NCI-H2196 (cell line): ENCODE measurements at regions not wholly inside any gene's neighbourhood (a gene's known extent, or its start where the extent isn't known, plus 50 kb on each side); places are given as distances from the start of the nearest gene placed in this dataset.
"Not testable (repeated sequence)": the region's sequence is repeated elsewhere in the genome, so short reads cannot be mapped to it uniquely, and the experiment has no call there.

Experiments
- DNase-seq: peaks from one replicate; lab custom pipeline; 2025; ENCODE audit not compliant: unreplicated experiment; lab: John Stamatoyannopoulos, UW

GRCh38 chr13:67990868-67991267 is 760.7 kb upstream of the PCDH9 start:
- DNase-seq = no peak

GRCh38 chr13:67986234-67986633 is 756.1 kb upstream of the PCDH9 start:
- no peak for DNase-seq

GRCh38 chr13:67977066-67977465 is 746.9 kb upstream of the PCDH9 start:
- DNase-seq = no peak

GRCh38 chr13:67971291-67971690 is 741.2 kb upstream of the PCDH9 start:
- no peak for DNase-seq

GRCh38 chr13:67967031-67967430 is 736.9 kb upstream of the PCDH9 start:
- no peak for DNase-seq

- DNase-seq = no peak
These were observed 735.9 kb upstream of the PCDH9 start for GRCh38 chr13:67966065-67966464.

GRCh38 chr13:67964986-67965385 is 734.9 kb upstream of the PCDH9 start:
- DNase-seq = no peak

GRCh38 chr13:67964091-67964490 is 734.0 kb upstream of the PCDH9 start:
- no peak for DNase-seq

- DNase-seq = no peak
These were observed 731.2 kb upstream of the PCDH9 start for GRCh38 chr13:67961331-67961730.

GRCh38 chr13:67951431-67951830 is 721.3 kb upstream of the PCDH9 start:
- no peak for DNase-seq

GRCh38 chr13:67950603-67951002 is 720.5 kb upstream of the PCDH9 start:
- no peak for DNase-seq

- no peak for DNase-seq
These were observed 716.0 kb upstream of the PCDH9 start for GRCh38 chr13:67946131-67946530.

- no peak for DNase-seq
These were observed 713.0 kb upstream of the PCDH9 start for GRCh38 chr13:67943116-67943515.

GRCh38 chr13:67935626-67936025 is 705.5 kb upstream of the PCDH9 start:
- DNase-seq = no peak

- DNase-seq = no peak
These were observed 704.6 kb upstream of the PCDH9 start for GRCh38 chr13:67934617-67935330.

GRCh38 chr13:67932991-67933390 is 702.9 kb upstream of the PCDH9 start:
- no peak for DNase-seq

GRCh38 chr13:67917291-67917987 is 687.3 kb upstream of the PCDH9 start:
- DNase-seq = no peak

- DNase-seq = no peak
These were observed 686.5 kb upstream of the PCDH9 start for GRCh38 chr13:67916650-67917049.

- DNase-seq = no peak
These were observed 684.4 kb upstream of the PCDH9 start for GRCh38 chr13:67914535-67914934.

- not testable (repeated sequence) for DNase-seq
These were observed 672.8 kb upstream of the PCDH9 start for GRCh38 chr13:67902960-67903359.

GRCh38 chr13:67880916-67881315 is 650.8 kb upstream of the PCDH9 start:
- no peak for DNase-seq

- DNase-seq = no peak
These were observed 648.2 kb upstream of the PCDH9 start for GRCh38 chr13:67878376-67878775.

GRCh38 chr13:67877031-67877430 is 646.9 kb upstream of the PCDH9 start:
- DNase-seq = no peak
